ENCODE measurements at regions not wholly inside any gene's neighbourhood (a gene's known extent, or its start where the extent isn't known, plus 50 kb on each side); places are given as distances from the start of the nearest gene placed in this dataset.

DNA sequence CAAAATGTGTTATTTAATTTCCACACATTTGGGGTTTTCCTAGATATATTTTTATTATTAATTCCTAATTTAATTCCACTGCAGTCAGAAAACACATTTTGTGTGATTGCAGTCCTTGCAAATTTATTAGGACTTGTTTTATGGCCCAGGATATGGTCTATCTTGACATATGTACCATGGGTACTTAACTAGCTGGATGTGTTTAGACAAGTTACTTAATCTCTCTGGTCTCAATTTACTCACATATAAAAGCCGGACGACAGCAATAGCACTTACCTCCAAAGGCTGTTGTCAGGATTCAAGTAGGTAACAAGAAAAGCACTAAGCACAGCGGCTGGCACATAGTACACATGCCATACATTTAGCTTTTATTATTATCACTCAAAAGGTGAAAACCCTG lies 118.2 kb upstream of the MSX2 start:
- DNase-seq (ENCODE audit: insufficient read length, low spot score) (no peak), FAIRE-seq (no peak)
- TF ChIP-seq PAX5 (IDR thresholded peaks at IDR 0.05; ENCODE audit: insufficient read depth, low read length, severe bottlenecking) (no peak), POLR2A (IDR thresholded peaks at IDR 0.05; ENCODE audit: low read depth, low read length) (no peak), TAF1 (IDR thresholded peaks at IDR 0.05; ENCODE audit: low read depth, low read length) (no peak), SPI1 (IDR thresholded peaks at IDR 0.05; ENCODE audit: low read depth, low read length) (no peak), POLR2AphosphoS5 (IDR thresholded peaks at IDR 0.05; ENCODE audit: low read depth, low read length) (no peak), POU2F2 (IDR thresholded peaks at IDR 0.05; ENCODE audit: low read depth, low read length) (no peak)

- TF ChIP-seq PAX5 (IDR thresholded peaks at IDR 0.05; ENCODE audit: insufficient read depth, low read length, severe bottlenecking) (no peak), POLR2AphosphoS5 (IDR thresholded peaks at IDR 0.05; ENCODE audit: low read depth, low read length) (no peak), SPI1 (IDR thresholded peaks at IDR 0.05; ENCODE audit: low read depth, low read length) (no peak)
These were observed 117.7 kb upstream of the MSX2 start for GRCh38 chr5:174606646-174607045.

GRCh38 chr5:174607205-174607604 lies 117.2 kb upstream of the MSX2 start:
- FAIRE-seq (no peak), DNase-seq (ENCODE audit: insufficient read length, low spot score) (no peak)
- TF ChIP-seq POLR2AphosphoS5 (IDR thresholded peaks at IDR 0.05; ENCODE audit: low read depth, low read length) (no peak), SPI1 (IDR thresholded peaks at IDR 0.05; ENCODE audit: low read depth, low read length) (no peak), POLR2A (IDR thresholded peaks at IDR 0.05; ENCODE audit: low read depth, low read length) (no peak), TAF1 (IDR thresholded peaks at IDR 0.05; ENCODE audit: low read depth, low read length) (no peak), POU2F2 (IDR thresholded peaks at IDR 0.05; ENCODE audit: low read depth, low read length) (no peak), PAX5 (IDR thresholded peaks at IDR 0.05; ENCODE audit: insufficient read depth, low read length, severe bottlenecking) (no peak)

More at GRCh38 chr5:174606646-174607045, 117.7 kb upstream of the MSX2 start:
- no peak for FAIRE-seq
- DNase-seq (ENCODE audit: insufficient read length, low spot score) = no peak

DNA sequence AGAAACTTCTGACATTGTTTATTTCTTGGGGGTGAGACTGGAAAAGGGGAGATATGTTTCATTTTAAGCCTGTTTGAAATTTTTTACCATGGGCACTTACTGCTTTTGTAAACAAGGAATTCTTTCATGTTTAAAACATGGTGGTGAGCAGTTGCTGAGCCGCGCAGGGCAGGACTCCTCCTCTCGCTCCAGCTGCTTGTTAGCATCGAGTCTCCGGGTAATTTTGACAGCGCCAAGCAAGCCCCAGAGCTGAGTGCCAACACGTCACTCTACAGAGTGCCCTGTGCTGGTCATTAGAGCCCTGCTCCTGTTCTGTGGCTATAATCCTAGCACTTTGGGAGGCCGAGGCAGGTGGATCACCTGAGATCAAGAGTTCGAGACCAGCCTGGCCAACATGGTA lies 116.5 kb upstream of the MSX2 start:
- DNase-seq (ENCODE audit: insufficient read length, low spot score) (no peak), FAIRE-seq (no peak)
- TF ChIP-seq POU2F2 (IDR thresholded peaks at IDR 0.05; ENCODE audit: low read depth, low read length) = no peak
- TF ChIP-seq SPI1 (IDR thresholded peaks at IDR 0.05; ENCODE audit: low read depth, low read length) = no peak
- TF ChIP-seq POLR2AphosphoS5 (IDR thresholded peaks at IDR 0.05; ENCODE audit: low read depth, low read length) = no peak
- TF ChIP-seq TAF1 (IDR thresholded peaks at IDR 0.05; ENCODE audit: low read depth, low read length) = no peak
- no peak for TF ChIP-seq POLR2A (IDR thresholded peaks at IDR 0.05; ENCODE audit: low read depth, low read length)
- TF ChIP-seq PAX5 (IDR thresholded peaks at IDR 0.05; ENCODE audit: insufficient read depth, low read length, severe bottlenecking) = no peak

DNA sequence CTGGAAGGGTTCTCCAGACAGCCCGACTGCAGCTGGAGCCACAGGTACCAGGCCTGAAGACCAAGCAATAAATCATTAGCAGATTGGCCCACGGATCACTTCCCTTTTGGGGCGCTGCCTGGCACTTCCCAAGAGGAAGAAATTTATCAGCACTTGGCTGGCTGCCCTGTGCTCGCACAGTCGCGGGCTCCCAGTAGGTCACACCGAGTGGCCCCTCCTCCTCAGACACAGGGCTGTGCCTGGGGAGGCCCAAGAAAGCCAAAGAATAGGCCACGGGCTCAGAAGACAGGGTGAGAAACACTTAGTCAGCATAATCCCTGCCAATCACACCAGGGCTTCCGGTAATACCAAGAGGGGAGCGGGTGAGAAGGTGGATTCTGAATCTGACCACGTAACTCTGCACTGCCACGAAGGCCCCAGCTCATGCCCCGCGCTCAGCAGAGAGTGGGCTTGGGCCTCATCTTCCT lies 115.7 kb upstream of the MSX2 start:
- TF ChIP-seq TAF1 (IDR thresholded peaks at IDR 0.05; ENCODE audit: low read depth, low read length) (no peak), POLR2AphosphoS5 (IDR thresholded peaks at IDR 0.05; ENCODE audit: low read depth, low read length) (no peak), POU2F2 (IDR thresholded peaks at IDR 0.05; ENCODE audit: low read depth, low read length) (no peak), PAX5 (IDR thresholded peaks at IDR 0.05; ENCODE audit: insufficient read depth, low read length, severe bottlenecking) (no peak), POLR2A (IDR thresholded peaks at IDR 0.05; ENCODE audit: low read depth, low read length) (no peak), SPI1 (IDR thresholded peaks at IDR 0.05; ENCODE audit: low read depth, low read length) (no peak)
- DNase-seq (ENCODE audit: insufficient read length, low spot score) (no peak), FAIRE-seq (no peak)

GRCh38 chr5:174609116-174609515 lies 115.3 kb upstream of the MSX2 start:
- TF ChIP-seq TAF1 (IDR thresholded peaks at IDR 0.05; ENCODE audit: low read depth, low read length) = no peak
- TF ChIP-seq POLR2A (IDR thresholded peaks at IDR 0.05; ENCODE audit: low read depth, low read length) = no peak
- TF ChIP-seq POLR2AphosphoS5 (IDR thresholded peaks at IDR 0.05; ENCODE audit: low read depth, low read length) = no peak
- no peak for TF ChIP-seq PAX5 (IDR thresholded peaks at IDR 0.05; ENCODE audit: insufficient read depth, low read length, severe bottlenecking)
- TF ChIP-seq SPI1 (IDR thresholded peaks at IDR 0.05; ENCODE audit: low read depth, low read length) = no peak
- TF ChIP-seq POU2F2 (IDR thresholded peaks at IDR 0.05; ENCODE audit: low read depth, low read length) = no peak
- no peak for DNase-seq (ENCODE audit: insufficient read length, low spot score)
- FAIRE-seq = no peak

DNA sequence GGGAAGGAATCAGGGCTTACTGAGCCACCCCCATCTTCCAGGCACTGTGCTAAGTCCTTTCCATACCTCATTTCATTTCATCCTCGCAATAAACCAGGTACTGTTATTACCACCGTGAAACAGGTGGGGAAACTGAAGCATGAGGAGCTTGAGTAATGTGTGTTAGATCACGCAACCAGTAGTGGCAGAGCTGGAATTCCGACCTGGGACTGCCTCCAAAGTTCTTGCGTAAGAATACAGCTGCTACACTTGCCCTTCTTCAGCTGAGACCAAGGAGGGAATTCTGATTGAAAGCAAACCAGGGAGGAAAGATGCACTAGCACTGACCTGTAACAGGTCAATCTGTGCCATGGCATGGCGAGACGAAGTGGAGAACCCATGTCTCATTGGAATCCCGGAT lies 113.4 kb upstream of the MSX2 start:
- TF ChIP-seq POLR2A (IDR thresholded peaks at IDR 0.05; ENCODE audit: low read depth, low read length) (no peak), POU2F2 (IDR thresholded peaks at IDR 0.05; ENCODE audit: low read depth, low read length) (no peak), POLR2AphosphoS5 (IDR thresholded peaks at IDR 0.05; ENCODE audit: low read depth, low read length) (no peak), TAF1 (IDR thresholded peaks at IDR 0.05; ENCODE audit: low read depth, low read length) (no peak), SPI1 (IDR thresholded peaks at IDR 0.05; ENCODE audit: low read depth, low read length) (no peak), PAX5 (IDR thresholded peaks at IDR 0.05; ENCODE audit: insufficient read depth, low read length, severe bottlenecking) (no peak)
- no peak for DNase-seq (ENCODE audit: insufficient read length, low spot score)
- no peak for FAIRE-seq

DNA sequence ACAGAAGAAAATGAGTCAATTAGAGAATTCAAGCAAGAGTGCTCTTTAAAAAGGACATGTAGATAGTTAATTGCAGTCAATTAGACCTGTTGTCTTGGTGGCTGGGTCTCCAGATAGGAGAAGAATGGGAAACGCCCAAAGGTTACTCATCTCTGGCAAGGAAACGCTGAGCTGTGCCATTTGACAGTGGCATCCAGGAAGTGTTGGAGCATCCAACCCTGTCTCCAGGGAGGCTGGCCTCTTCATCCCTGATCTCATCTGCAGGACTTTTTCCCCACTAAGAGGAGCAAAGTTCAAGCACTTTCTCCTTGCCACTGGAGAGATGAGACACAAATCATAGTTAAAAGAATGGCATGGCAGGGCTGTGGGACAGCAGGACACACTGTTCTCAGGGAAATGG lies 111.7 kb upstream of the MSX2 start:
- TF ChIP-seq POLR2A (IDR thresholded peaks at IDR 0.05; ENCODE audit: low read depth, low read length) (no peak), PAX5 (IDR thresholded peaks at IDR 0.05; ENCODE audit: insufficient read depth, low read length, severe bottlenecking) (no peak), POLR2AphosphoS5 (IDR thresholded peaks at IDR 0.05; ENCODE audit: low read depth, low read length) (no peak), SPI1 (IDR thresholded peaks at IDR 0.05; ENCODE audit: low read depth, low read length) (no peak), POU2F2 (IDR thresholded peaks at IDR 0.05; ENCODE audit: low read depth, low read length) (no peak), TAF1 (IDR thresholded peaks at IDR 0.05; ENCODE audit: low read depth, low read length) (no peak)
- FAIRE-seq (no peak), DNase-seq (ENCODE audit: insufficient read length, low spot score) (no peak)

DNA sequence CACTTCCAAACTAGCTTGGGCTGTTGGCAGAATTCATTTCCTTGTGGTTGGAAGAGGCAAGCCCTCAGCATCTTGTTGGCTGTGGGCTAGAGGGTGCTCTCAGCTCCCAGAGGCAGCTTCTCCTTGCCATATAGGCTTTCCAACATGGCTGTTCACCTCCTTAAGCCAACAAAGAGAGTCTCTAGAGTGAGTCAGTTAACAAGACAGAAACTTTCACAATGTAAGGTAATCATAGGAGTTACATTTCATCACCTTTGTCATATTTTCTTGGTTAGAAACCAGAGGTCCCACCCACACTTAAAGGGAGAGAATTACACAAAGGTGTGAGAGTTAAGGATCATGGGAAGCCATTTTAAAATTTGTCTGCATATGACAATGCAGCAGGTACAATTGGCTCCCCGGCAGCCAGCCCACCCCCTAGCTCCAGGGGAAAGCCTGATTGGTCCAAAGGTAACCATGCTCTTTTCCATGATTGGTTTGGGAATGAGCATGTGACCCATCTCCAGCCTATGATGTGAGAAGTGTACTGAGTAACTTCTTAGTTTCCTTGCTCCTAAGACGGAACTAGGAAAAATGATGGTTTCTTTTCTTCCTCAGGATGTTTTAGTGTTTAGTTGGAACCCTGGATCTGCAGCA lies 109.8 kb upstream of the MSX2 start:
- DNase-seq (ENCODE audit: insufficient read length, low spot score) (no peak), FAIRE-seq (no peak)
- TF ChIP-seq POLR2A (IDR thresholded peaks at IDR 0.05; ENCODE audit: low read depth, low read length) (no peak), PAX5 (IDR thresholded peaks at IDR 0.05; ENCODE audit: insufficient read depth, low read length, severe bottlenecking) (no peak), TAF1 (IDR thresholded peaks at IDR 0.05; ENCODE audit: low read depth, low read length) (no peak), SPI1 (IDR thresholded peaks at IDR 0.05; ENCODE audit: low read depth, low read length) (no peak), POLR2AphosphoS5 (IDR thresholded peaks at IDR 0.05; ENCODE audit: low read depth, low read length) (no peak), POU2F2 (IDR thresholded peaks at IDR 0.05; ENCODE audit: low read depth, low read length) (no peak)

DNA sequence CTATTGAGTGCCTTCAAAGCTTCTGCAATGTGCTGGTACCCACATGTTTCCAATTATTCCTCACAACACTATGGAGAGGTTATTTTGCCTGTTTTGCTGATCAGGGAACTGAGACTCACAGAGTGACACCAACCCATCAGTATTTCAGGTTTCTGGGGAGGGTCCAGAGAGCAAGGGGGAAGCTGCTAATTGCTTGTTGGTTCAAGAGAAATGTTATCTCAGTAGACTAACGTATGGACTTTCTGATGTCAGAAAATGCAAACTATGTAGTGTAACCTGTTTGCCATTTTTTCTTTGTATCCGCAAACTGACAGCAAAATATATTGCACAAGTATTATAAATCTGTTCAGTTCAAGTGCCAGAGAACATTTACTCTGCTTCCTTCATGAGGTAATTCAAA lies 108.3 kb upstream of the MSX2 start:
- FAIRE-seq = no peak
- no peak for DNase-seq (ENCODE audit: insufficient read length, low spot score)

More for the DNA sequence above, 108.3 kb upstream of the MSX2 start:
- TF ChIP-seq TAF1 (IDR thresholded peaks at IDR 0.05; ENCODE audit: low read depth, low read length) (no peak), POLR2AphosphoS5 (IDR thresholded peaks at IDR 0.05; ENCODE audit: low read depth, low read length) (no peak), POLR2A (IDR thresholded peaks at IDR 0.05; ENCODE audit: low read depth, low read length) (no peak), SPI1 (IDR thresholded peaks at IDR 0.05; ENCODE audit: low read depth, low read length) (no peak)

Measured in GM12891 (cell line).